ENCODE measurements at regions not wholly inside any gene's neighbourhood (a gene's known extent, or its start where the extent isn't known, plus 50 kb on each side); places are given as distances from the start of the nearest gene placed in this dataset.
"Not testable (repeated sequence)": the region's sequence is repeated elsewhere in the genome, so short reads cannot be mapped to it uniquely, and the experiment has no call there.

GRCh38 chr2:228786901-228787300 lies 484.2 kb downstream of the PID1 start:
- in situ Hi-C loops (cut with HindIII; ENCODE audit: low sequenced_read_pairs) = no loop called here
- DNase-seq (ENCODE audit: low read depth, low spot score) = no peak

DNA sequence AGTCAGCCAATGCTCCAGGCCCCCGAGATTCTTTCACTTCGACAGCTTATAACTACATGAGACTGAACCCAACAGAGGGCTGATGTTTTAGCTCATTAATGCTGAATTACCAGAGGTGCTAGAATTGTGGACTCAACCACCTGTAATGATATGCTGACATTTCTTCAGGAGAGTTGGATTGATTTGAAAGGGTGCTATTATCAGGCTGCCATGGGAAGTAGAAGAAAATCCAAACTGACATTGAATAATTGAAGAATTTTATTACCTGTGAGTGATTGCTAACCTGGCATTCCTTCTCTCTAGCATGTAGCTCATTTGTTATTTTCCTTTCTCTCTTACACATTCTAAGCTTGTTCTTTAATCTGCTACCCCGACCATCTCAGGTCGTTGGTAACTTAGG lies 488.8 kb downstream of the PID1 start:
- no peak overlapping the region for H3K4me3 ChIP-seq (ENCODE audit: low read depth, low read length)
- in situ Hi-C loops (cut with HindIII; ENCODE audit: low sequenced_read_pairs) = no loop called here
- no peak for TF ChIP-seq CTCF (IDR thresholded peaks at IDR 0.05; ENCODE audit: low read depth, low read length)
- no peak for DNase-seq (ENCODE audit: low read depth, low spot score)

More at GRCh38 chr2:228786901-228787300, 484.2 kb downstream of the PID1 start:
- TF ChIP-seq CTCF (IDR thresholded peaks at IDR 0.05; ENCODE audit: low read depth, low read length) = no peak
- no peak overlapping the region for H3K4me3 ChIP-seq (ENCODE audit: low read depth, low read length)

- in situ Hi-C loops (cut with HindIII; ENCODE audit: low sequenced_read_pairs) = no loop called here
- TF ChIP-seq CTCF (IDR thresholded peaks at IDR 0.05; ENCODE audit: low read depth, low read length) = no peak
- H3K4me3 ChIP-seq (ENCODE audit: low read depth, low read length) = no peak overlapping the region
- DNase-seq (ENCODE audit: low read depth, low spot score) = peak; percentile 42
Observed at GRCh38 chr2:228777855-228778355, 493.2 kb downstream of the PID1 start.

DNA sequence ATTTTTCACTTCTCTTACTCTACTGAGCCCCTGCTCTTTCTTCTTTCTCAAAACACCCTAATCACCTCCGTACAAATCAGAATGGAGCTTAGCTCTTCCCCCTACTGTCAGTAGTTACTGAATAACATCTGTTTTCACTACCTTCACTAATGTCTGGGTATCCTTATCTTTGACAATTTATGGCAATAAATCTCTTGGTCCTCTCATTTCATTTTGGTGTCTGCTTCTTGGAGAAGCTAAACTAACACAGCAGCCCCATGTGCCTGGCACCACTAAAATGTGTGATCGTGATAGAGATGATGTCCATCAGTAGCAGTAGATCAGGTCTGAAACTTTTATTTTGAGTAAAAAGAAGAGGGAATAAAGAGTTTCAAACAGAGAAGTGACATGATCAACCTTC lies 496.5 kb downstream of the PID1 start:
- H3K4me3 ChIP-seq (ENCODE audit: low read depth, low read length) = no peak overlapping the region
- TF ChIP-seq CTCF (IDR thresholded peaks at IDR 0.05; ENCODE audit: low read depth, low read length) = no peak
- DNase-seq (ENCODE audit: low read depth, low spot score) = no peak
- in situ Hi-C loops (cut with HindIII; ENCODE audit: low sequenced_read_pairs) = no loop called here

DNA sequence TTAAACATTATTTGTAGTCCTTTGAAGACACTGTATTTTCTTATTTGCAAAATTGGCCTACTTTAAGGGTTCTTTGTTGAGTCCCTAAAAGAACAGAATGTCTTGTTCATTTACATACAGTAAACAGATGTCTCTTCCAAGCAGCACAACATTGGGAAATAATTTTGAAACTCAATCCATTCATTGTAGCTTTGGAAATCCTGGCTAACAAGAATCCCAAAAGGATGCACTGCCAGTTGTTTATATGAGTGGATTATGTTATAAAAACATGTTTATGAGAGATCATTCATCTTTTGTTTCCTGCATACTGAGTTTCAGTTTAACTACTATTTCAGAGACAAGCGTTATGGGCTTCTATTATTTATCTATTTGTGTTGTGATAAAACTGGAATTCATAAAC lies 499.3 kb downstream of the PID1 start:
- DNase-seq (ENCODE audit: low read depth, low spot score) = no peak
- no peak overlapping the region for H3K4me3 ChIP-seq (ENCODE audit: low read depth, low read length)
- TF ChIP-seq CTCF (IDR thresholded peaks at IDR 0.05; ENCODE audit: low read depth, low read length) = no peak
- in situ Hi-C loops (cut with HindIII; ENCODE audit: low sequenced_read_pairs) = no loop called here

DNA sequence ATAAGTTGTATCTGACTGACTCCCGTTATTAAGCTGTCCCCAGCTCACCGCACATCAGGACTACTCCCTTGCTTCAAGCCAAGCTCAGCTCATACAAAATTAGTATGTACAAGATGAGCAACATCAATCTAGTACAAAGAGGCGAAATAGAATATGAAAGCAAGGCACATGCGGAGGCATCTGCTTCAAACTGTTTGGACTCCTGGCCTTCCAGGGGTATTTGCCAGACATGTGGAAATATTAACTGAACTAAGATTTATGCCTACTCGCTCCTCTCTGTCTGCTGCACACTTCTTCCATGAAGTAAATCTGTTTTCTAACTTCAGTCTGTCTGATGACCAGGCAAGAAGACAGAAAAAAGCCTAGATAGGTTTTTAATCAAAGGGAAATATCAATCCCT lies 499.8 kb downstream of the PID1 start:
- no peak for DNase-seq (ENCODE audit: low read depth, low spot score)
- no peak for TF ChIP-seq CTCF (IDR thresholded peaks at IDR 0.05; ENCODE audit: low read depth, low read length)
- in situ Hi-C loops (cut with HindIII; ENCODE audit: low sequenced_read_pairs) = no loop called here
- H3K4me3 ChIP-seq (ENCODE audit: low read depth, low read length) = no peak overlapping the region

DNA sequence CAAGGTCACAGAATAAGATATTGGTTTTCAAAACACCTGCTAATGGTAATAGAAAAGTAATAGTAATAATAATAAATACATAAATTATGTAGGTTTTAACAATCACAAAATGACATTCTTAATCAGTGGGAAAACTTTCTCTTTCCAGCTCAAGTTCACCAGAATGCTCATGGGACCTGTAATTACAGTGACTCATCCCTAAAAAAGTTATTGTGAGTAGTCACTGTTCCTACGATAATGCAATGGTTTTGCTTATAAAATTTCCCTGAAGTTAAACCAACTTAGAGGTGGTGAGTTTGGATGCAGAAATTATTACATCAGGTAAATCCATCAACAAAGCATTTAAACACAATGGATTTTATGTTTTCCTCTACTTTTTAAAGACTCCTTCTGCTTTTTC lies 502.3 kb downstream of the PID1 start:
- in situ Hi-C loops (cut with HindIII; ENCODE audit: low sequenced_read_pairs) = no loop called here
- H3K4me3 ChIP-seq (ENCODE audit: low read depth, low read length) = no peak overlapping the region
- no peak for TF ChIP-seq CTCF (IDR thresholded peaks at IDR 0.05; ENCODE audit: low read depth, low read length)
- DNase-seq (ENCODE audit: low read depth, low spot score) = peak; percentile 87

GRCh38 chr2:228768141-228768540 lies 502.9 kb downstream of the PID1 start:
- in situ Hi-C loops (cut with HindIII; ENCODE audit: low sequenced_read_pairs); H3K4me3 ChIP-seq (ENCODE audit: low read depth, low read length); DNase-seq (ENCODE audit: low read depth, low spot score): not testable (repeated sequence)
